VCaP (cell line): ENCODE measurements at regions not wholly inside any gene's neighbourhood (a gene's known extent, or its start where the extent isn't known, plus 50 kb on each side); places are given as distances from the start of the nearest gene placed in this dataset.

Source experiments
- H3K27ac ChIP-seq: fragments of 450-650 bp; 2 replicates; pipeline ENCODE4 v1.5.1; 2017
- TF ChIP-seq, protein P1 (sequence below): fragments of 450-650 bp; conservative IDR thresholded peaks from 2 replicates; pipeline ENCODE4 v1.5.1; 2017; ENCODE audit warnings: mild to moderate bottlenecking, moderate library complexity

DNA sequence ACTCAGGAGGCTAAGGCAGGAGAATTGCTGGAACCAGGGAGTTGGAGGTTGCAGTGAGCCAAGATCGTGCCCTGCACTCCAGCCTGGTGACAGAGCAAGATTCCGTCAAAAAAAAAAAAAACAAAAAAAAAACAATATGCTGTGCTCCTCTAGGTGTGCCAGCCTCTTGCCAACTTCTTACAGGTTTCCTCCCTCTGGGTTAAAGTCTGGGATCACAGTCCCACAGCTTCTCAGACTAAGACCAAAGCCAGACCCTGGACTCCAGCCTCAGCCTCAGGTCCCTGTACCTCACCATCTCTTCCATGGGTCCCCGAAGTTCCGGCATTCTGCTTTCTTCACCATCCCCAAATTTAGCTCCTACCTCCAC lies 180.8 kb upstream of the MVB12B start:
- H3K27ac ChIP-seq: peak overlapping the region; percentile 69
- TF ChIP-seq, protein P1, sequence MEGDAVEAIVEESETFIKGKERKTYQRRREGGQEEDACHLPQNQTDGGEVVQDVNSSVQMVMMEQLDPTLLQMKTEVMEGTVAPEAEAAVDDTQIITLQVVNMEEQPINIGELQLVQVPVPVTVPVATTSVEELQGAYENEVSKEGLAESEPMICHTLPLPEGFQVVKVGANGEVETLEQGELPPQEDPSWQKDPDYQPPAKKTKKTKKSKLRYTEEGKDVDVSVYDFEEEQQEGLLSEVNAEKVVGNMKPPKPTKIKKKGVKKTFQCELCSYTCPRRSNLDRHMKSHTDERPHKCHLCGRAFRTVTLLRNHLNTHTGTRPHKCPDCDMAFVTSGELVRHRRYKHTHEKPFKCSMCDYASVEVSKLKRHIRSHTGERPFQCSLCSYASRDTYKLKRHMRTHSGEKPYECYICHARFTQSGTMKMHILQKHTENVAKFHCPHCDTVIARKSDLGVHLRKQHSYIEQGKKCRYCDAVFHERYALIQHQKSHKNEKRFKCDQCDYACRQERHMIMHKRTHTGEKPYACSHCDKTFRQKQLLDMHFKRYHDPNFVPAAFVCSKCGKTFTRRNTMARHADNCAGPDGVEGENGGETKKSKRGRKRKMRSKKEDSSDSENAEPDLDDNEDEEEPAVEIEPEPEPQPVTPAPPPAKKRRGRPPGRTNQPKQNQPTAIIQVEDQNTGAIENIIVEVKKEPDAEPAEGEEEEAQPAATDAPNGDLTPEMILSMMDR: no peak

DNA sequence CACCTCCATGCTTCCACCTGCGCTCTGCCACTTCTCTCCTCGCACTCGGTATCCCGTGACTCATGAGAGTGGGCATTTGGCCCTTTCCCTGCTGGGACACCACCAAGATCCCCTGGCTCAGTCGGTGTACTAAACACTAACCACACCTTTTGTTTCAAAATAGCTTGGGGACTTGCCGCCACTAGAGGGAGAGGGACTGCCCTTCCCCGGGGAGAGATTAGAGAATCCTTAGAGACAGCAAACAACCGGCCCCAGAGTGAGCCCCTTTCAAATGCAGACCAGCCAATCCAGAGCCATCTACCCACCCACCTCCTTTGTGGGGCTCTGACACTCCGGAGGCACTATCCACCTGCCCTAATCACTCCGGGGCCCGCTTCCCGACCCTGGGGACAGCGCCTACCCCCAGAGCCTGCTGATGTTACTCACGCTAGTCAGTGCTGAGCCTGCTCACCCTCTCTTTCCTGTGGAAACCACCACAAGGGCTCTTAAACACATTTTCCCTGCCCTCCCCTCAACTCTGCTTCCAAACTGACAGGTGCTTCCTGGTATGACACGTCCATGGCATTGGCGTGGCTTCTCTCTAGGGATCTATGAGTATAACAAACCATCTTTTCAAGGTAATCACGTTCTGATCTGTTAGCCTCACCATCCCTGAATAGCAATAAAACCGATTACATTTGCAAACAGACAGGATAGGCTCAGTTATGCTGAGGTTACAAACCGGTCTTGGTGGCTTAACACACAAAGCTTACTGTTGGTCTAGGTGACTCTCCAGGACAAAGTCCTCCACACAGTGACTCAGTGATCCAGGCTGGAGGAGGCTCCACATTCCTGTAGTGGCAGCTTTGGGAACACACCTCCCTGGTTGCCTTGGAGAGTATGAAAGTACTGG lies 180.1 kb upstream of the MVB12B start:
- TF ChIP-seq, protein P1: peak; percentile 88
- peak overlapping the region; percentile 69 for H3K27ac ChIP-seq

DNA sequence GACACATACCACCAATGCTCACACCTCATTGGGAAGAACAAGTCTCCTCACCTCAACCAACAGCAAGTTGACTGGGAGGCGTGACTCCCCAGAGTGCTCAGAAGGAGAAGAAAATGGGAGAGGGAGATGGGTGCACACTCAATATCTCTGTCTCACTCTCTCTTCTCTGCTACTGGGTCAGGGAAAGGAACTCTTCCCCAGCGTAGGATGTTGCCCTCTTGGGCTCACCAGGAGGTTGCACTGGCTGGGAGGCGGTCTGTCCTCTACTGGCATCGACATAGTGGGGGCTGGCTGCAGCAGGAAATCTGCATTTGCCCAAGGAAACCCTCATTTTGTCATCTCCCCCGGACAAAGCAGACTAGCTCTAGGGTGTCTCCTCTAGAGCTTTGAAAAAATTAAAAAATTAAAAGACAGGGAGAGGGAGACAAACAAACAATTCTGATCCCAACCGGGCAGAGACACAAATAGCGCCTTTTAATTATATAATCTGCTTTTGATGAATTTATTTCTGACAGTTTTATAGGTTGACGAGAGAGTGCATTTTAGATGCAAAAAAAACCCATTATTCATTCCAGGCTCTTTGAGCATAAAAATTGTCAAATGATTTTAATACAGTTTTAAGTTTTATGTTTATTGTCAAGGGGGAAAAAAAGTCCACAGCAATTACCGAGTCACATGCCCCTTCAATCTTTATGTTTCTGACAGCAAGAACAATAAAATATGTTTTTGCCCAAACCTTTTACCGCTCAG lies 179.3 kb upstream of the MVB12B start:
- H3K27ac ChIP-seq: peak overlapping the region; percentile 69
- TF ChIP-seq, protein P1: no peak

DNA sequence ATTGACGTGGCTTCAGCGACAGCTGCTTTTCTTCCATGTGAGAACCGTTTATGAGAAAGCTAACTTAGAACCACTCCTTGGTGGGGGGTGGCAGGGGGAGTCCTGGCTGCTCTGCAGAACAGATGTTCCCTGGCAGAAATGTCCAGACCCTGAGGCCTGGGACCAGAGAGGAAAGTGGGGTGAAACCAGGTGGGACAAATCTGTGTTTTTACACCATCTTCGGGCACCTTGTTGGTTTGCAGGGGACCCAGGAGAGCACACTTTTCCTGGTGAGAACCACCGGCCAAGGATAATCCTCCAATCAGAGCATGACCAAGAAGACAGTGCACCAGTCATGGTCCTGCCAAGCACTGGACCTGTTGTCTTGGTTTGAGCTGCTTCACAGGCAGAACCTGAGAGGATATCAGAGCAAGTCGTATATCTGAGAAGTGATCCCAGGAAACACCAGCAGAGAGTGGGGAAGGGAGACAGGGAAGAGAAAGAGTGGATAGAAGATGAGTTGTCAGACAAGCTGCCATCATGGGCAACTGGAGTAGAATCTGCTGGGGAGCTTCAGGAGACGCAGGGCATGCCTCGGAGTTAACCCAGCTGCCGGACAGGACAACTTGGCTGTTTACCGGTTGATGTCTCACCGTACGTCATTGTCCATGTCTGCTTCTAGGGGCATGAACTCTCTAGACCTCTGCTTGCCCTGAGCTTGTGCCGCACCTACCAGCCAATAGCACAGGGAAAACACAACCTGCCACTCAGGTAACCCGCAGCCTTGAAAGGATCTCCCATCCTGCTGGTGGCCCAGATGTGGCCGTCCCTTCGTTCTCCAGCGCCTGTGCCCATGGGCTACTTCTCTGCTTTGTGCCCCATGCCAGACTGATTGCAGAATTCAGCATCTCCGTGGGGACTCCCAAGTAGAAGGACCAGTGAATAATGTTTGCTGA lies 178.4 kb upstream of the MVB12B start:
- TF ChIP-seq, protein P1: no peak
- no peak overlapping the region for H3K27ac ChIP-seq

DNA sequence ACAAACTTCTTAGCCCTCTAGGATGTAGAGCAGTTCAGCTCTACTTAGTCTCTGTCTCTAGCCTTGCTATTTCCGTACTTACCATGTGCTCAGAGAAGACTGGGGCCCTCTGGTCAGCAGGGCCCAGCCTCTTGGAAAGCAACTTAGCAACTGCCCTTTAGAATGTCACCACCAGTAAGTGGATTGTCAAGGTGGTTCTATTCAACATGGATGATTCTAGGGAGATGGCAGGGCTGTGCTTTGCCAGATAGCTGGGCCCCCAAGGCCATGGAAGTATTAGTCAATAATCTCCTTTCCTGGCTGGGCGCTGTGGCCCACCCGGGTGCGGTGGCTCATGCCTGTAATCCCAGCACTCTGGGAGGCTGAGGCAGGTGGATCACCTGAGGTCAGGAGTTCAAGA lies 177.6 kb upstream of the MVB12B start:
- TF ChIP-seq, protein P1: no peak
- H3K27ac ChIP-seq: no peak overlapping the region

DNA sequence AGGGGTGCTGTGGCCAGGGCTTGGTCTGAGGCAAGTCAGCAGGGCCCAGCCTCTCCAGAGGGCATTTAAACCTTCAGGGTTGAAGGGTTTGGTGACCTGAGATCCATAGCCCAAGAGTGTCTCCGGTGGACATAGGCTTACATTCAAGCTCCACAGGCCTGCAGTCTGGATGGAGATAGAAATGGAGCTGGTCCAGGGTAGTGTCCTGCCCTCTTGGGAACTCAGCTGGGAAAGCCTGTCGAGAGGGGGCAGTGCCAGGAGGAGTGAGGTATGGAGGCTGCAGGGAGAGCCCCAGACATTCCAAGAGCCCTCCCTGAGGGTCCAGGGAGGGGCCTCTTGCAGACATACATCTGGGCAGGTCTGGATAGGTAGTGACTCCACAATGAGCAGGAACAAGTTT lies 177.0 kb upstream of the MVB12B start:
- TF ChIP-seq, protein P1: peak; percentile 32; the same call in 1 of the 2 replicates
- H3K27ac ChIP-seq: no peak overlapping the region
